ENCODE measurements at regions not wholly inside any gene's neighbourhood (a gene's known extent, or its start where the extent isn't known, plus 50 kb on each side); places are given as distances from the start of the nearest gene placed in this dataset.

DNA sequence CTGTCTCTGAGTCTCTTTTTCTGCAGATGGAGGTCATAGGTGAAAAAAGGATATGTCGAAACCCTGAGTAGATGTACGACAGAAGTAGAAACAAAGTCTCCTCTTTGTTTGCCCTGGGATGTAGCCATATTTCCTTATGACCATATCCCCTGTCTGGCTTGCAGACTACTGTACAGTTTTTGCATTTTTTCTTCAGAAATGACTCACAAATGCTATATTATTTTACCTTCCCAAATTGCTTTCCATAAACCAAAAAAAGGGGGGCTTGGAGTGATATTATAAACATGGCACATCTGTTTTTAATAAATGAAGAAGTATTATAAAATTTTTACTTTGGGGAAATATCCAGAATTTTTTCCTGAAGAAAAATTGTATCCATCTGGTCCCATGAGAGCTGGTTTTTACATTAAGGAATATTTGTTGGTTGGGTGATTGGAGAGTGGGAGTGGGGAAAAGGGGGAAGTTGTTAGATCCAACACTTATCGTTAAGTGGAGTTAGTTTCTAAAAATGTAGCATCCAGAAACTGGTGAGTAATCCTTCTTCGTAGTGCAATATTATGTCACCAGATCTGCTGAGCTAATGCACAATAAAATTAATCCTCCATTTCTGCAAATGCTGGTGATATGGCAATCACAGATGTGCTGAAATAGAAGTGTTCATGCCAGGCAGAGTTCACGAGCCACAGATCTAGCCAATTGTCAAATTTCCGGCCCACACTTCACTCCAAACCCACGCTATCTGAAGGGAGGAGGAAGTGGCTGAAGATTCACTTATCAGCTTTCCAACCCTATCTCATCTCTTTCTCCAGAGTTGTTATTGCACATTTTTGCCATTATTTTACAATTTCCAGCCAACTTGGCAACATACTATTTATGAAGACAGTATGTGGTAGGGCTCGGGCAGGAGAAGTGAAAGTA is 313.6 kb upstream of the ATP11B start:
- ChIA-PET CTCF (no interaction called here), POLR2A (no interaction called here)
- DNase-seq (ENCODE audit: low read depth, low spot score), result no peak
- Histone ChIP-seq H3K27me3 (ENCODE audit: control insufficient read depth, insufficient read depth, low read length) (no peaks in the 10 kb centered on the region), H3K9me3 (ENCODE audit: control insufficient read depth, insufficient read depth, low read length) (peaks cover 3% of the 10 kb centered on the region), H3K4me3 (ENCODE audit: low read depth, low read length) (no peak overlapping the region), H3K27ac (ENCODE audit: low read depth, low read length) (no peak overlapping the region)
- TF ChIP-seq, protein P1, sequence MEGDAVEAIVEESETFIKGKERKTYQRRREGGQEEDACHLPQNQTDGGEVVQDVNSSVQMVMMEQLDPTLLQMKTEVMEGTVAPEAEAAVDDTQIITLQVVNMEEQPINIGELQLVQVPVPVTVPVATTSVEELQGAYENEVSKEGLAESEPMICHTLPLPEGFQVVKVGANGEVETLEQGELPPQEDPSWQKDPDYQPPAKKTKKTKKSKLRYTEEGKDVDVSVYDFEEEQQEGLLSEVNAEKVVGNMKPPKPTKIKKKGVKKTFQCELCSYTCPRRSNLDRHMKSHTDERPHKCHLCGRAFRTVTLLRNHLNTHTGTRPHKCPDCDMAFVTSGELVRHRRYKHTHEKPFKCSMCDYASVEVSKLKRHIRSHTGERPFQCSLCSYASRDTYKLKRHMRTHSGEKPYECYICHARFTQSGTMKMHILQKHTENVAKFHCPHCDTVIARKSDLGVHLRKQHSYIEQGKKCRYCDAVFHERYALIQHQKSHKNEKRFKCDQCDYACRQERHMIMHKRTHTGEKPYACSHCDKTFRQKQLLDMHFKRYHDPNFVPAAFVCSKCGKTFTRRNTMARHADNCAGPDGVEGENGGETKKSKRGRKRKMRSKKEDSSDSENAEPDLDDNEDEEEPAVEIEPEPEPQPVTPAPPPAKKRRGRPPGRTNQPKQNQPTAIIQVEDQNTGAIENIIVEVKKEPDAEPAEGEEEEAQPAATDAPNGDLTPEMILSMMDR (IDR thresholded peaks at IDR 0.05; ENCODE audit: low read depth, low read length), result no peak

DNA sequence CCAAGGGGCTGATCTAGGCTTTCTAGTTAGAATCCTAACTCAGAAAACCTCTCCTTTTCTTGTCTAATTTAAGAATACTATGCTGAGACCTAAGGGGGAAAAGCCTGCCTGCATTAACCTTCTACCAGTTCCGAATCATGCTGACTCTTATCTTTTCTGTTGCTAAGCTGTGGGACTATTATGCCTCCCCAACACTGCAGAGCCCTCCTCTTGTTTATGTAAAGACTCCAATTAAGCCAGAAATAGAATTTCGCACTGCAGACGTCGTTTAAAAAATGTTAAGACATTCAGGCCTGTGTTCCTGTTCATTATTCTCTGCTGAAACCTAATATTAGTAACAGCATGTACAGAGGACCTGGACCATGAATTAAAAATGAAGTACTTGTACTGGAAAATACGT is 310.6 kb upstream of the ATP11B start:
- no peak for DNase-seq (ENCODE audit: low read depth, low spot score)
- Histone ChIP-seq H3K9me3 (ENCODE audit: control insufficient read depth, insufficient read depth, low read length) (peaks cover 1% of the 10 kb centered on the region), H3K27ac (ENCODE audit: low read depth, low read length) (no peak overlapping the region), H3K27me3 (ENCODE audit: control insufficient read depth, insufficient read depth, low read length) (no peaks in the 10 kb centered on the region), H3K4me3 (ENCODE audit: low read depth, low read length) (no peak overlapping the region)
- ChIA-PET POLR2A (no interaction called here), CTCF (no interaction called here)
- TF ChIP-seq, protein P1 (IDR thresholded peaks at IDR 0.05; ENCODE audit: low read depth, low read length), result no peak

DNA sequence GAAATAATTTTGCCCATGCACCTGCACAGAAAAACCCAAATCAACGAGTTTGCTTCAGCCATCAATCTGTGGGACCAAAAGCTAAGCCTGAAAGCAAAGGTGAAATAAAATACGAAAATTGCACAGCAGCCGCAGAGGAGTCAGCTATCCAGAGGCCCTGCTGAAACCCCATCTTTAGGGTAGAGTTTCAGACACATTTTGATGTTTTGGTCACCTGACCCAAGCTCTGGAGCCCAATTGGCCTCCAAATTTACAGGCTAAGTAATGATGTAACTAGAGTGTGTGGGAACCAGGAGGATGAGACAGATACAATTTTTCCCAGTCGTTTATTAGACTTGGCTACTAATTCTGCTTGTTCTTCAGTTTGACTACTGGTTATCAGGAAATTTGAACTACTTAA is 308.6 kb upstream of the ATP11B start:
- TF ChIP-seq, protein P1 (IDR thresholded peaks at IDR 0.05; ENCODE audit: low read depth, low read length), result no peak

DNA sequence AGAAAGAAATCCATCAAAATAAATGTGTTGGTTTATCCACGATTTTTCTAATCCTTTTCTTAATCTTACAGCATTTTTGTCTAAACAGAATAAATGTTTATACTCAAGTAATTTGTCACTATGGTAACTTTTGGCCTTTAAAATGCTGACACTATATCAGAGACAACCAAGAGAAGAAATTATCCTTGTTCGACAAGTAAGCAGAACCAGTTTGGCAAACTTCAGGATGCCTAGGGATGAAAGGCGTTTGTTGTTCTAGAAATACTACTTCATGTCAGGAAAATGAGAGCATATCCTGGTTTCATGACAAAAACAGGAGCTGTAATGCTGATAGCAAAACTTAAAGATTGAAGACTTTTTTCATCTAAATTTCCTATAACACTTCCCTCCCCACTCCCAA is 308.0 kb upstream of the ATP11B start:
- ChIA-PET POLR2A (no interaction called here), CTCF (no interaction called here)
- Histone ChIP-seq H3K4me3 (ENCODE audit: low read depth, low read length) (no peak overlapping the region), H3K9me3 (ENCODE audit: control insufficient read depth, insufficient read depth, low read length) (peaks cover 2% of the 10 kb centered on the region), H3K27ac (ENCODE audit: low read depth, low read length) (no peak overlapping the region), H3K27me3 (ENCODE audit: control insufficient read depth, insufficient read depth, low read length) (no peaks in the 10 kb centered on the region)
- no peak for DNase-seq (ENCODE audit: low read depth, low spot score)
- TF ChIP-seq, protein P1 (IDR thresholded peaks at IDR 0.05; ENCODE audit: low read depth, low read length), result no peak

More for the DNA sequence above, 308.6 kb upstream of the ATP11B start:
- Histone ChIP-seq H3K9me3 (ENCODE audit: control insufficient read depth, insufficient read depth, low read length) (peaks cover 2% of the 10 kb centered on the region), H3K27ac (ENCODE audit: low read depth, low read length) (no peak overlapping the region), H3K4me3 (ENCODE audit: low read depth, low read length) (no peak overlapping the region), H3K27me3 (ENCODE audit: control insufficient read depth, insufficient read depth, low read length) (no peaks in the 10 kb centered on the region)
- ChIA-PET CTCF (no interaction called here), POLR2A (no interaction called here)
- DNase-seq (ENCODE audit: low read depth, low spot score), result no peak

DNA sequence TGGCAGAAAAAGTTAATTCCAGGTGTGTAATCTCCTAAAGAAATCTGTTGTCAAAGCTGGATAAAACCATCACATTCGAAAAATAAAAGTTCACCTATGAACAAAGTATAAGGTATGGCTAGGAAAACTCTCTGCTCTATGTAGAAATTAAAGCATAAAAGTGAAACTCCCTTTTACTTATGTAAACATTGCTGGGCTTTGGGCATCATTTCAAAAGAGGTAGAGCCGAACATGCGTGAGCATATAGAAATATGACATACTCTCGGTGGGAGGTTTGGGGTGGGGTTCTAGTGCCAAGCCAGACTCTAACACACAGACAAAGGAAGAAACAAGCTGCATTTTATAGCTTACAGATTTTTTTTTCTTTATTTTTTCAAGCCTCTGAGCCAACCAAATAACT is 306.8 kb upstream of the ATP11B start:
- TF ChIP-seq, protein P1 (IDR thresholded peaks at IDR 0.05; ENCODE audit: low read depth, low read length), result no peak
- ChIA-PET POLR2A (no interaction called here), CTCF (no interaction called here)
- no peak for DNase-seq (ENCODE audit: low read depth, low spot score)
- Histone ChIP-seq H3K4me3 (ENCODE audit: low read depth, low read length) (no peak overlapping the region), H3K9me3 (ENCODE audit: control insufficient read depth, insufficient read depth, low read length) (peaks cover 2% of the 10 kb centered on the region), H3K27me3 (ENCODE audit: control insufficient read depth, insufficient read depth, low read length) (no peaks in the 10 kb centered on the region), H3K27ac (ENCODE audit: low read depth, low read length) (no peak overlapping the region)
